ENCODE measurements at regions not wholly inside any gene's neighbourhood (a gene's known extent, or its start where the extent isn't known, plus 50 kb on each side); places are given as distances from the start of the nearest gene placed in this dataset.
"Not testable (repeated sequence)": the region's sequence is repeated elsewhere in the genome, so short reads cannot be mapped to it uniquely, and the experiment has no call there.

DNA sequence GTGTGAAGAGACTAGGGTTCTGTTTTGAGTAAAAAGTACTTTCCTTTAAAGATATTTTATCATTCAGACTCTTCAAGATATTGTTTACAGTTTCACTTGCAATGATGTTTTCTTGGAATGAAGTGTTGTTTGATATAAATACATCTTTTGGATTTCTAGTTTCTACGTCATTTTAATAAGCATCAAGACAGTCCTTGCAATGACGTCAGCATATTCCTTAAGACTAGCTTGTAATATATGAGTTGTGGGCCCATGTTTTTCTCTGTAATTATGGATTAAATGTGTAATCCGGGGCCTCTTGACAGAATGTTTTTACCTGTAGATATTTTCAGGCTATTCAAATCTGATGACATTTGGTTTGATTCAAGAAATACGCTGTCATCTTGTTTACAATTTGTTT is 66.1 kb downstream of the RBMX2 start:
- H3K4me3 ChIP-seq (replicated peaks; ENCODE audit: low read depth, low read length), result no peak overlapping the region
- DNase-seq (ENCODE audit: low read depth), result no peak
- TF ChIP-seq, protein P1, sequence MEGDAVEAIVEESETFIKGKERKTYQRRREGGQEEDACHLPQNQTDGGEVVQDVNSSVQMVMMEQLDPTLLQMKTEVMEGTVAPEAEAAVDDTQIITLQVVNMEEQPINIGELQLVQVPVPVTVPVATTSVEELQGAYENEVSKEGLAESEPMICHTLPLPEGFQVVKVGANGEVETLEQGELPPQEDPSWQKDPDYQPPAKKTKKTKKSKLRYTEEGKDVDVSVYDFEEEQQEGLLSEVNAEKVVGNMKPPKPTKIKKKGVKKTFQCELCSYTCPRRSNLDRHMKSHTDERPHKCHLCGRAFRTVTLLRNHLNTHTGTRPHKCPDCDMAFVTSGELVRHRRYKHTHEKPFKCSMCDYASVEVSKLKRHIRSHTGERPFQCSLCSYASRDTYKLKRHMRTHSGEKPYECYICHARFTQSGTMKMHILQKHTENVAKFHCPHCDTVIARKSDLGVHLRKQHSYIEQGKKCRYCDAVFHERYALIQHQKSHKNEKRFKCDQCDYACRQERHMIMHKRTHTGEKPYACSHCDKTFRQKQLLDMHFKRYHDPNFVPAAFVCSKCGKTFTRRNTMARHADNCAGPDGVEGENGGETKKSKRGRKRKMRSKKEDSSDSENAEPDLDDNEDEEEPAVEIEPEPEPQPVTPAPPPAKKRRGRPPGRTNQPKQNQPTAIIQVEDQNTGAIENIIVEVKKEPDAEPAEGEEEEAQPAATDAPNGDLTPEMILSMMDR (IDR thresholded peaks at IDR 0.05; ENCODE audit: low read length, missing control alignments), result no peak

DNA sequence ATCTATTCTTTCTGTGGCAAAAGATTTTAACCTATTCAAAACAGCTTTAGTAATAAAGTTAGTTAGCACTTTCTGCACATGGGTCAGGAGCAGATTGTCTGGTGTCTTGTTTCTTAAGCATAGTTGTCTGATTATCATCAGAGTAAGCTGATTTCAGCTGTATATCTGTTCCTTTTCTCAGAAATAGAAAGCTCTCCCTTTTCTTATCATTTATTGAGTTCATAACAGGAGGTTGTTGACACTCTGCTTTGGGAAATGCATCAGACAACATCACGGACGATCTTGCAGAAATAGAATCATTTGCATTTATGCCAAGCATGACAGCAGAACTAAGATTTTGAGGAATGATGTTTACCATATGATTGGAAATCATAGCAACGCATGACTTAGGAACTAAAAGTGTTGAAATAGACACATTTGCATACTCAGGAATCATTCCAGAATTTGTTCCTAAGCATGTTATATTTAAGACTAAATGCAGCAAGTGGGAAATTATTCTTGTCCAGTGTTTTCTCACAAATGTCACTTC is 66.7 kb downstream of the RBMX2 start:
- no peak overlapping the region for H3K4me3 ChIP-seq (replicated peaks; ENCODE audit: low read depth, low read length)
- TF ChIP-seq, protein P1 (IDR thresholded peaks at IDR 0.05; ENCODE audit: low read length, missing control alignments), result no peak
- no peak for DNase-seq (ENCODE audit: low read depth)

- TF ChIP-seq, protein P1 (IDR thresholded peaks at IDR 0.05; ENCODE audit: low read length, missing control alignments), result no peak
- H3K4me3 ChIP-seq (replicated peaks; ENCODE audit: low read depth, low read length), result no peak overlapping the region
- no peak for DNase-seq (ENCODE audit: low read depth)
These were observed 81.1 kb downstream of the RBMX2 start for GRCh38 chrX:130482871-130483270.

DNA sequence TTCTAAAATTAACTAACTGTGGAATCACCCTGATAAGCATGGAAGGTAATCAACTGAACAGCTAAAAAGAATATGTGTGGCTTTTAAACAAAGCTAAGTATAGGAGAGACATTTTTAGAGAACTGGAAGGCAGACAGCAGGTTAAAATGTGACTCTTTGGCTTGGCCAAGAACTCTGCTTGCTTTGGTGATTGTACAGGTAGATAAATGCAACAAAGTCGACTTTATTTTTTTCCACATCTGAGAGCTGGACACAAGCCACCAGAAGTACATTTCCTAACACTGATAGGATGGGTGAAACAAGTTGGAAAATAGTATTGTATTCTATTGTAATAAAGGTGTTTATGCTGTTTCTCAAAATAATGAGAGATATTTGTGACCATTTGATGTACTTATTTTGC is 84.1 kb downstream of the RBMX2 start:
- no peak for DNase-seq (ENCODE audit: low read depth)
- no peak overlapping the region for H3K4me3 ChIP-seq (replicated peaks; ENCODE audit: low read depth, low read length)
- TF ChIP-seq, protein P1 (IDR thresholded peaks at IDR 0.05; ENCODE audit: low read length, missing control alignments), result no peak

DNA sequence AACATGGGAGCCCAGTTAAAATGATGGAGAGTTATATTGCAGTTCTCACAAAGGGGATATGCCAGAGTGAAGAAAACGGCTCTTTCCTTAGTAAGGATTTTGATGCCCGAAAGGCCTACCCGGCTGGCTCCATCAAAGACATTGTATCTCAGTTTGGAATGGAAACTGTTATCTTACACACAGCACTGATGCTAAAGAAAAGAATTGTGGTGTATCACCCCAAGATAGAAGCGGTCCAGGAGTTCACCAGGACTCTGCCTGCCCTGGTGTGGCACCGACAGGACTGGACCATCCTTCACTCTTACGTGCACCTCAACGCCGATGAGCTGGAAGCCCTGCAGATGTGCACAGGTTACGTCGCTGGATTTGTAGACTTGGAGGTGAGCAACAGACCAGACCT is 93.7 kb downstream of the RBMX2 start:
- not testable (repeated sequence) for DNase-seq (ENCODE audit: low read depth); H3K4me3 ChIP-seq (replicated peaks; ENCODE audit: low read depth, low read length)

- H3K4me3 ChIP-seq (replicated peaks; ENCODE audit: low read depth, low read length), result no peak overlapping the region
- DNase-seq (ENCODE audit: low read depth), result no peak
- TF ChIP-seq, protein P1 (IDR thresholded peaks at IDR 0.05; ENCODE audit: low read length, missing control alignments), result no peak
These were observed 95.7 kb downstream of the RBMX2 start for GRCh38 chrX:130497531-130497930.

DNA sequence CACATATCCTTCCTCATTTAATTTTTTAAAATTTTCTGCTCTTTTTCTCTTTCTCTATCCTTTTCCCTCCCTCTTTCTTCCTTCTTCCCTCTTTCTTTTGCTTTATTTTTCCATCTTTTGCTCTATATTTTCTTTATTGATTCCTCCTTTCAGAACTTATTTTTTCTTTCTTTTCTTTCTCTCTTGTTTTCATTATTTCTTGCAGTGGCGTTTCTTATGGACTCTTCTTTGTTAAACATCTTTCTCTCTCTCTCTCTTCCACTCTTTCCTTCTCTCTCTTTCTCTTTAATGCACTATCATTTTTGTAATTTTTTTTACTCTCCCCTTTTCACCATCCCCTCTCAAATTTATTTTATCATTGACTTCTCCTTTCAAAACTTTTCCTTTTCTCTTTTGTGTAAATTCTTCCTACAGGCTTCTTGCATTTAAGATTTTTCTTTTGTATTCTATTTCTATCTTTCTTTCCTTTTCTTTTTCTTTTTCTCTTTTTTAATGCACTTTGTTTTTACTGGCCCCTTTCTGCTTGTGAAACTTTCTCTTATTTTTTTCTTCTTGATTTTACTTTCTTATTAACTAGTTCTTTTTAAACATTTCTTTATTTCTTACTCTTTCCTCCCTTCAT is 97.0 kb downstream of the RBMX2 start:
- TF ChIP-seq, protein P1 (IDR thresholded peaks at IDR 0.05; ENCODE audit: low read length, missing control alignments), result no peak
- no peak for DNase-seq (ENCODE audit: low read depth)
- no peak overlapping the region for H3K4me3 ChIP-seq (replicated peaks; ENCODE audit: low read depth, low read length)
